Psoas muscle (tissue), 7 donors: ENCODE measurements at regions not wholly inside any gene's neighbourhood (a gene's known extent, or its start where the extent isn't known, plus 50 kb on each side); places are given as distances from the start of the nearest gene placed in this dataset.

Experiments
- ATAC-seq, 4 donors: fragments of 200-7000 bp; cut with Tn5 transposase; one replicate each; pipeline ENCODE4 v1.9.1; 2020; ENCODE audit warnings: moderate library complexity in 3 of 4, mild to moderate bottlenecking in 2 of 4
- DNase-seq, 2 donors: peaks; one replicate each; pipeline ENCODE4 v3.0.0-alpha.2; 2020
- H3K27ac ChIP-seq: fragments of 200-600 bp; one replicate; pipeline ENCODE4 v1.8.0; 2022
- H3K27me3 ChIP-seq, 3 donors: fragments of 200-600 bp in 1 of 3; one replicate each; pipeline versions ENCODE4 v1.6.1 to v1.8.0; 2013 to 2022; ENCODE audit warnings: low read length in 2 of 3, mild to moderate bottlenecking in 2 of 3, moderate library complexity in 1 of 3; ENCODE audit not compliant: insufficient read depth in 3 of 3
- H3K36me3 ChIP-seq, 2 donors: fragments of 200-600 bp in 1 of 2; one replicate each; pipeline versions ENCODE4 v1.6.1 to v1.8.0; 2013 to 2022; ENCODE audit warnings: low read depth in 1 of 2, mild to moderate bottlenecking in 1 of 2, moderate library complexity in 1 of 2; ENCODE audit not compliant: insufficient read depth in 1 of 2
- H3K4me1 ChIP-seq: fragments of 200-600 bp; one replicate; pipeline ENCODE4 v1.8.0; 2022
- H3K4me3 ChIP-seq: fragments of 200-600 bp; one replicate; pipeline ENCODE4 v1.8.0; 2022; ENCODE audit warnings: mild to moderate bottlenecking
- H3K9me3 ChIP-seq: fragments of 200-600 bp; one replicate; pipeline ENCODE4 v1.8.0; 2022
- WGBS, 3 donors: extraction: QIAGEN DNeasy Blood & Tissue Kit; methylation state at CpG; one replicate each; pipeline versions ENCODE4 v1.1.6 to v1.1.7; 2013; 5-methylcytosine and 5-hydroxymethylcytosine counted together
- intact Hi-C, 2 donors: fragments of 100-400 bp; cut with DNase I; formaldehyde crosslinking; loops; one replicate each; pipeline versions ENCODE4 v1.11.0 to v1.14.2; 2022
- TF ChIP-seq, protein P1 (sequence below): fragments of 200-600 bp; IDR thresholded peaks from one replicate; pipeline ENCODE4 v1.8.0; 2022; ENCODE audit warnings: antibody characterized with exemption
- donor health status: healthy with polysubstance abuse.
- donor health status: DM: no; HTN: no; CAD: no; lungs with moderate emphysema.
- donor health status: Bipolar disorder and iron deficiency.
- donor health status: healthy.
- donor health status: DM: yes; HTN: yes; CAD: no.
- donor health status: DM: no; HTN: no; CAD: no.
- donor health status: DM: yes; HTN: yes; CAD: no.

DNA sequence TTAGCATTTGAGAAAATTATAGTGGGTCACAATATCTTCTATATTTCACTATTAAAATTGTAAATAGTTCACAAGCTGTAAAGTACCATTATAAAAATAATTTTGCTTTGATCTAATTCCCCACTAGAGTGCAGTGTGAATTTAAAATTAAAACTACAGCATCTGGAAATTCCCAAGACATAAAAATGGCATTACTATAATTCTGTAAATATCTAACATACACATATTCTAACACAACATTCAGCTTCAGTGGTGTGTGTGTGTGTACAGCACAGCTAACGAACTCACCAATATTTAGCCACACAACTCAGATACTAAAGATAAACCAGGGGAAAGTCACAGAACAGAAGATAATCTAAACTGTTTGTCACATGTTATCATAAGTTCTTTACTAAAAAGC is 424.9 kb upstream of the ZNF385D start:
- no peak for ATAC-seq
- intact Hi-C loops: no loop called here
- WGBS, 3 donors: 59 to 83% (median 73%) methylated on average over 1 of the region's 1 CpG

DNA sequence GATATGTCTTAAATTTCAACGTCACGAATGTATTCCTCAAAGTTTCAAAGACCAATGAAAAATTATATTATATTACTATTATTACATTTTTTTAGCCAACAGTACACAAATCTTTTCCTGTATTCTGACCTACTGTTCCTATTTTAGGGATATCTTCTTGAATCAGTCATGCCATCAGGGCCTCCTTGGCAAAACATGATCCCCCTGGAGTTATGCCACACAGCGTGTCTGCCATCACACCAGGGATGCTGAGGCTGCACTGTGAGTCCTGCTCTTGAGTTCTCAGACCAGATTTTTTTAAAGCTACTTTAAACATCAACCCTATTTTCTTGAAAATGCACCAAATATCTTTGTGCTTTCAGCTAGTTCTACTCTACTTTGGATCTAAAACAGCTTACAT is 425.9 kb upstream of the ZNF385D start:
- ATAC-seq (no peak), DNase-seq (no peak)
- TF ChIP-seq, protein P1, sequence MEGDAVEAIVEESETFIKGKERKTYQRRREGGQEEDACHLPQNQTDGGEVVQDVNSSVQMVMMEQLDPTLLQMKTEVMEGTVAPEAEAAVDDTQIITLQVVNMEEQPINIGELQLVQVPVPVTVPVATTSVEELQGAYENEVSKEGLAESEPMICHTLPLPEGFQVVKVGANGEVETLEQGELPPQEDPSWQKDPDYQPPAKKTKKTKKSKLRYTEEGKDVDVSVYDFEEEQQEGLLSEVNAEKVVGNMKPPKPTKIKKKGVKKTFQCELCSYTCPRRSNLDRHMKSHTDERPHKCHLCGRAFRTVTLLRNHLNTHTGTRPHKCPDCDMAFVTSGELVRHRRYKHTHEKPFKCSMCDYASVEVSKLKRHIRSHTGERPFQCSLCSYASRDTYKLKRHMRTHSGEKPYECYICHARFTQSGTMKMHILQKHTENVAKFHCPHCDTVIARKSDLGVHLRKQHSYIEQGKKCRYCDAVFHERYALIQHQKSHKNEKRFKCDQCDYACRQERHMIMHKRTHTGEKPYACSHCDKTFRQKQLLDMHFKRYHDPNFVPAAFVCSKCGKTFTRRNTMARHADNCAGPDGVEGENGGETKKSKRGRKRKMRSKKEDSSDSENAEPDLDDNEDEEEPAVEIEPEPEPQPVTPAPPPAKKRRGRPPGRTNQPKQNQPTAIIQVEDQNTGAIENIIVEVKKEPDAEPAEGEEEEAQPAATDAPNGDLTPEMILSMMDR: no peak
- no peak overlapping the region for H3K4me3 ChIP-seq
- H3K9me3 ChIP-seq: no peaks in the 10 kb centered on the region
- H3K27me3 ChIP-seq: no peaks in the 10 kb centered on the region
- H3K27ac ChIP-seq: no peak overlapping the region
- no peaks in the 10 kb centered on the region for H3K4me1 ChIP-seq
- H3K36me3 ChIP-seq: no peaks in the 10 kb centered on the region
- intact Hi-C loops: no loop called here
- 62 to 71% (median 64%) methylated on average over 3 of the region's 3 CpGs for WGBS, 3 donors

More for the DNA sequence above, 424.9 kb upstream of the ZNF385D start:
- Histone ChIP-seq H3K4me1 (no peaks in the 10 kb centered on the region), H3K27ac (no peak overlapping the region), H3K4me3 (no peak overlapping the region), H3K9me3 (no peaks in the 10 kb centered on the region), H3K36me3 (no peaks in the 10 kb centered on the region), H3K27me3 (no peaks in the 10 kb centered on the region)
- TF ChIP-seq, protein P1: no peak
- no peak for DNase-seq

DNA sequence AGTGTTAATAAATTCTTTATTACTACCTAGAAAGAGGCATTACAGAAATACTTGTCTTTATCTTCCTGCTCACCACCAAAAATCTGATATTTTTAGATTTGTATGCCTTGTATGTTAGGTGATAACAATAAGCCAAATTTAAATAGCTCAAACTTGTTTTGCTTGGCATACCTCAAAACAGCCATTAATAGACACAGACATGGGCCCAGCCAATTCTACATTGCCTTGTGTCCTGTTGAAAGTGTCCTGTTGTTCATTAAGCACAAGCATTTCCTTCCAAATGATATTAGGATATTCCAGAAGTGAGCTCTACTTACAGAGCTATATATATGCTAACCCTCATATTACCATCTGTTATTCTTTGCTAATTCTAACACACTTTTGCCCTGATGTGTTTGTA is 438.6 kb upstream of the ZNF385D start:
- Histone ChIP-seq H3K9me3 (no peaks in the 10 kb centered on the region), H3K4me3 (no peak overlapping the region), H3K27ac (no peak overlapping the region), H3K4me1 (no peaks in the 10 kb centered on the region), H3K36me3 (no peaks in the 10 kb centered on the region), H3K27me3 (no peaks in the 10 kb centered on the region)
- TF ChIP-seq, protein P1: no peak
- ATAC-seq: no peak
- DNase-seq: no peak
- intact Hi-C loops: no loop called here

DNA sequence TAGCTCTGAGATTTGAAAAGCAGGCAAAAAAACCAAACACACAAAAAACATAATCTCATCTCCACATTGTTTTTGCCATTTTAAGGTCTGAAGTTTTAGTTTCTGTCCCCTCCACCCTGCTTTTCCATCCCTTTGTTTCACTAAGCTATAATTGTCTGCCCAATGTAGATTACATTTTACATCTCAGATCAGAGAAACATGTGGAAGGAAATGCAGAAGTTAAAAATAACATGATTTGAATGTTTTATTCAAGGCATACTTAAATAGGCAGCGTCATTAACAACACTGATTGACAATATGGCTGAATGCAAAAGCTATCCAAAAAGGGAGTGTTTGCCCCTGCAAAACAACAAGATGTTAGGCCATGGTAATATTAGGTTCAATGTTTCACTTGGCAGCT is 448.1 kb upstream of the ZNF385D start:
- TF ChIP-seq, protein P1: no peak
- H3K27me3 ChIP-seq: peaks cover 0 to 2% (median 0%) of the 10 kb centered on the region in 3 donors
- no peaks in the 10 kb centered on the region for H3K4me1 ChIP-seq
- H3K27ac ChIP-seq: no peak overlapping the region
- no peaks in the 10 kb centered on the region for H3K9me3 ChIP-seq
- ATAC-seq (no peak), DNase-seq (no peak)
- WGBS, 3 donors: 20 to 54% (median 38%) methylated on average over 1 of the region's 1 CpG
- intact Hi-C loops: no loop called here
- H3K36me3 ChIP-seq: peaks cover 0 to 5% of the 10 kb centered on the region in 2 donors
- H3K4me3 ChIP-seq: no peak overlapping the region

DNA sequence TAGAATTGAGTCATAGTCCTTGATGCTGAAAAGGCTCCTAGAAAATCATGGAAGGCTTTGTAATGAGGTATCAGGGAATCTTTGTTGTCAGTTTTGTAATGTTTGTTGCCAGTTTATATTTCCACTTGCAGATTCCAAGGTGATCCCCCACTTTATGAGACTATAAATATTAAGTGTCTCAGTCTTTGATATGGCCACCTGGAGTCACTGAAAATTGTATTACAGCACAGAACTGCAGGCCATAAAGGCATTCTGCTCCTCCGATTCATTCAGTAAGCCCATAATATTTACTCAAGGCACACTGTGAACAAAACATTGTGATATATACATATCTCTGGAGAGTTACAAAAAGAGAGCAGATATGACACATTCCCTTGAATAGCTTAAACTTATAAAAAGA is 457.8 kb upstream of the ZNF385D start:
- ATAC-seq (no peak), DNase-seq (no peak)
- Histone ChIP-seq H3K4me1 (no peaks in the 10 kb centered on the region), H3K27me3 (no peaks in the 10 kb centered on the region), H3K9me3 (no peaks in the 10 kb centered on the region), H3K27ac (no peak overlapping the region), H3K4me3 (no peak overlapping the region), H3K36me3 (no peaks in the 10 kb centered on the region)
- TF ChIP-seq, protein P1: no peak
- WGBS, 3 donors: 35 to 44% (median 39%) methylated on average over 1 of the region's 1 CpG
- intact Hi-C loops: no loop called here
